ENCODE measurements at regions not wholly inside any gene's neighbourhood (a gene's known extent, or its start where the extent isn't known, plus 50 kb on each side); places are given as distances from the start of the nearest gene placed in this dataset.

- TF ChIP-seq CTCF (IDR thresholded peaks at IDR 0.05) (no peak), EZH2phosphoT487 (IDR thresholded peaks at IDR 0.05) (no peak), EZH2 (IDR thresholded peaks at IDR 0.05) (no peak)
Measured at GRCh38 chr20:60680554-60680953, 571.5 kb upstream of the CDH4 start.
